ENCODE measurements at regions not wholly inside any gene's neighbourhood (a gene's known extent, or its start where the extent isn't known, plus 50 kb on each side); places are given as distances from the start of the nearest gene placed in this dataset.

DNA sequence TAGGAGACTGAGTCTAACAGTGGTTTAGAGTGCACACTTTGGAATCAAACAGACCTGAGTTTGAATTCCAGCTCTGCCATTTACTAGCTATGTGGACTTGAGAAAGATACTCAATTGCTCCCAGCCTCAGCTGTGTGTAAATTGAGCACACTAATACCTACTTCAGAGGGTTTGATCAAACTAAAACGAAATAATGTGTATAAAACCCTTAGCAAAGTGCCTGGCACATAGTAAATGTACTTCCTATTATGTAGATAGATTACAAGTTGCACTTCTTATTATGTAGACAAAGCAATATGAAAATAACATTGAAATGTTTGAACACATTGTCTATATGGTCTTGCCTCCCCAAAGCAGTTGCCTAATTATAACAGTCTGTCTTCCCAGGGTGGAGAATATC, 180.6 kb downstream of the ANXA2 start:
- TF ChIP-seq, protein P1, sequence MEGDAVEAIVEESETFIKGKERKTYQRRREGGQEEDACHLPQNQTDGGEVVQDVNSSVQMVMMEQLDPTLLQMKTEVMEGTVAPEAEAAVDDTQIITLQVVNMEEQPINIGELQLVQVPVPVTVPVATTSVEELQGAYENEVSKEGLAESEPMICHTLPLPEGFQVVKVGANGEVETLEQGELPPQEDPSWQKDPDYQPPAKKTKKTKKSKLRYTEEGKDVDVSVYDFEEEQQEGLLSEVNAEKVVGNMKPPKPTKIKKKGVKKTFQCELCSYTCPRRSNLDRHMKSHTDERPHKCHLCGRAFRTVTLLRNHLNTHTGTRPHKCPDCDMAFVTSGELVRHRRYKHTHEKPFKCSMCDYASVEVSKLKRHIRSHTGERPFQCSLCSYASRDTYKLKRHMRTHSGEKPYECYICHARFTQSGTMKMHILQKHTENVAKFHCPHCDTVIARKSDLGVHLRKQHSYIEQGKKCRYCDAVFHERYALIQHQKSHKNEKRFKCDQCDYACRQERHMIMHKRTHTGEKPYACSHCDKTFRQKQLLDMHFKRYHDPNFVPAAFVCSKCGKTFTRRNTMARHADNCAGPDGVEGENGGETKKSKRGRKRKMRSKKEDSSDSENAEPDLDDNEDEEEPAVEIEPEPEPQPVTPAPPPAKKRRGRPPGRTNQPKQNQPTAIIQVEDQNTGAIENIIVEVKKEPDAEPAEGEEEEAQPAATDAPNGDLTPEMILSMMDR (IDR thresholded peaks at IDR 0.05 in 2 of 3, conservative IDR thresholded peaks at IDR 0.05 in 1 of 3; ENCODE audit: control insufficient read depth in 2 of 3, extremely low read depth in 1 of 3, insufficient read depth in 1 of 3, low read depth in 3 of 3, low read length in 3 of 3) = no peak
- TF ChIP-seq ZNF274 (IDR thresholded peaks at IDR 0.05; ENCODE audit: insufficient read depth, insufficient read length) = no peak
- TF ChIP-seq CHD1 (IDR thresholded peaks at IDR 0.05; ENCODE audit: low read depth, low read length) = no peak
- TF ChIP-seq, protein P2, sequence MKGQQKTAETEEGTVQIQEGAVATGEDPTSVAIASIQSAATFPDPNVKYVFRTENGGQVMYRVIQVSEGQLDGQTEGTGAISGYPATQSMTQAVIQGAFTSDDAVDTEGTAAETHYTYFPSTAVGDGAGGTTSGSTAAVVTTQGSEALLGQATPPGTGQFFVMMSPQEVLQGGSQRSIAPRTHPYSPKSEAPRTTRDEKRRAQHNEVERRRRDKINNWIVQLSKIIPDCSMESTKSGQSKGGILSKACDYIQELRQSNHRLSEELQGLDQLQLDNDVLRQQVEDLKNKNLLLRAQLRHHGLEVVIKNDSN (IDR thresholded peaks at IDR 0.05; ENCODE audit: borderline replicate concordance, extremely low read length, insufficient read depth, low read depth, low read length) = no peak
- TF ChIP-seq NFIC (IDR thresholded peaks at IDR 0.05; ENCODE audit: low read depth, low read length) = no peak
- TF ChIP-seq SREBF2 (IDR thresholded peaks at IDR 0.05; ENCODE audit: low read length) = no peak
- TF ChIP-seq HCFC1 (IDR thresholded peaks at IDR 0.05; ENCODE audit: low read length) = no peak
- TF ChIP-seq BHLHE40 (IDR thresholded peaks at IDR 0.05; ENCODE audit: borderline replicate concordance in 1 of 2, low read depth in 2 of 2, low read length in 1 of 2) = no peak
- no peak for TF ChIP-seq CHD2 (IDR thresholded peaks at IDR 0.05; ENCODE audit: borderline replicate concordance, low read depth, low read length)
- TF ChIP-seq POLR2AphosphoS5 (IDR thresholded peaks at IDR 0.05; ENCODE audit: low read length) = no peak
- TF ChIP-seq, protein P3, sequence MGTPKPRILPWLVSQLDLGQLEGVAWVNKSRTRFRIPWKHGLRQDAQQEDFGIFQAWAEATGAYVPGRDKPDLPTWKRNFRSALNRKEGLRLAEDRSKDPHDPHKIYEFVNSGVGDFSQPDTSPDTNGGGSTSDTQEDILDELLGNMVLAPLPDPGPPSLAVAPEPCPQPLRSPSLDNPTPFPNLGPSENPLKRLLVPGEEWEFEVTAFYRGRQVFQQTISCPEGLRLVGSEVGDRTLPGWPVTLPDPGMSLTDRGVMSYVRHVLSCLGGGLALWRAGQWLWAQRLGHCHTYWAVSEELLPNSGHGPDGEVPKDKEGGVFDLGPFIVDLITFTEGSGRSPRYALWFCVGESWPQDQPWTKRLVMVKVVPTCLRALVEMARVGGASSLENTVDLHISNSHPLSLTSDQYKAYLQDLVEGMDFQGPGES (IDR thresholded peaks at IDR 0.05) = no peak
- TF ChIP-seq CHD4 (IDR thresholded peaks at IDR 0.05) = no peak
- no peak for TF ChIP-seq SP1 (IDR thresholded peaks at IDR 0.05; ENCODE audit: low read depth, low read length)

All from GM12878 (cell line).